Tibial nerve (tissue), 3 donors: ENCODE measurements at regions not wholly inside any gene's neighbourhood (a gene's known extent, or its start where the extent isn't known, plus 50 kb on each side); places are given as distances from the start of the nearest gene placed in this dataset.

ENCODE experiments used
- POLR2A ChIP-seq, 2 donors: fragments of 450-650 bp; IDR thresholded peaks; one replicate each; pipeline ENCODE4 v1.6.1; 2017; ENCODE audit warnings: antibody characterized with exemption in 2 of 2, mild to moderate bottlenecking in 2 of 2, moderate library complexity in 2 of 2
- TF ChIP-seq, protein P1 (sequence below), 5 experiments: fragments of 200-600 bp in 3 of 5; fragments of 450-650 bp in 2 of 5; sonication (generic) in 3 of 5; IDR thresholded peaks; one replicate each; pipeline ENCODE4 v1.5.1; 2016 to 2019; ENCODE audit warnings: antibody characterized with exemption in 5 of 5, mild to moderate bottlenecking in 3 of 5, moderate library complexity in 2 of 5

DNA sequence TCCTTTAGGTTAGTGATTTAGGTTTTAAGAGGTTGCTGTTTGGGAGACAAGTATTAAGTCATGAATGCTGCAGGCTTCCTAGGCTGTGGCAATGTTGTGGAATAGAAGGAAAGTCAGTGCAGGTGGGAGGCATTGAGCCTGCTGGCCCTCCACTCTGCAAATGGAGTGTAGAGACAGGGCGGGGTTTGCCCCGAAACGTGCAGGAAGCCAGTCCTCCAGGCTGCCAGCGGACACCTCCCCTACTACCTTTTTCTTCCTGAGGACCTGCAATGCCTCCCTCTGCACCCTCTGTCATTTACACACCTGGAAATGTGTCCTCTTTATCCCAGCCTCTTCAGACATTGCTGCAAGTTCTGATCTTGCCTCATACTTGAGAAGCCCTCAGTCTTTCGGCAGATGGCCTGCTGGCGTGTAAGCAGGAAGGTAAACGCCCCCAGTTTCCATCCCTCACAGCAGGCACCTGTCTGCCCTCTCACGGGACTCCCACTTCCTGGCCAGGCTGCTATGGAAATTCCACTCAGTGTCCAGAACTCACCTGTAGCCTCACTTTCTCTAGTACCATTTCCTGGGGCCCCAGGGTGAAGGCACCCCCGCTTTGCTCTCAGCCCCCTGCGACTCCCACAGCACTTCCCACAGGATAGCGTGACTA is 81.6 kb upstream of the BOD1 start:
- TF ChIP-seq, protein P1, sequence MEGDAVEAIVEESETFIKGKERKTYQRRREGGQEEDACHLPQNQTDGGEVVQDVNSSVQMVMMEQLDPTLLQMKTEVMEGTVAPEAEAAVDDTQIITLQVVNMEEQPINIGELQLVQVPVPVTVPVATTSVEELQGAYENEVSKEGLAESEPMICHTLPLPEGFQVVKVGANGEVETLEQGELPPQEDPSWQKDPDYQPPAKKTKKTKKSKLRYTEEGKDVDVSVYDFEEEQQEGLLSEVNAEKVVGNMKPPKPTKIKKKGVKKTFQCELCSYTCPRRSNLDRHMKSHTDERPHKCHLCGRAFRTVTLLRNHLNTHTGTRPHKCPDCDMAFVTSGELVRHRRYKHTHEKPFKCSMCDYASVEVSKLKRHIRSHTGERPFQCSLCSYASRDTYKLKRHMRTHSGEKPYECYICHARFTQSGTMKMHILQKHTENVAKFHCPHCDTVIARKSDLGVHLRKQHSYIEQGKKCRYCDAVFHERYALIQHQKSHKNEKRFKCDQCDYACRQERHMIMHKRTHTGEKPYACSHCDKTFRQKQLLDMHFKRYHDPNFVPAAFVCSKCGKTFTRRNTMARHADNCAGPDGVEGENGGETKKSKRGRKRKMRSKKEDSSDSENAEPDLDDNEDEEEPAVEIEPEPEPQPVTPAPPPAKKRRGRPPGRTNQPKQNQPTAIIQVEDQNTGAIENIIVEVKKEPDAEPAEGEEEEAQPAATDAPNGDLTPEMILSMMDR (IDR thresholded peaks at IDR 0.05), result no peak
- TF ChIP-seq POLR2A (IDR thresholded peaks at IDR 0.05), result no peak
